Esophagus muscularis mucosa (tissue), 4 donors: ENCODE measurements at regions not wholly inside any gene's neighbourhood (a gene's known extent, or its start where the extent isn't known, plus 50 kb on each side); places are given as distances from the start of the nearest gene placed in this dataset.

Source experiments
- DNase-seq: peaks from one replicate; pipeline ENCODE4 v3.0.0-alpha.2; 2017; ENCODE audit errors: extremely low spot score
- H3K27ac ChIP-seq, 4 donors: fragments of 200-600 bp; sonication (generic); replicated peaks in 1 of 4; 1 replicate in 3 of 4; 2 replicates in 1 of 4; pipeline ENCODE4 v1.5.1; 2016 to 2019; ENCODE audit warnings: mild to moderate bottlenecking in 1 of 4
- H3K27me3 ChIP-seq, 4 donors: fragments of 200-600 bp; sonication (generic); one replicate each; pipeline versions ENCODE4 v1.5.1 to v1.6.0; 2016 to 2019
- H3K36me3 ChIP-seq, 4 donors: fragments of 200-600 bp; sonication (generic); one replicate each; pipeline ENCODE4 v1.5.1; 2016 to 2019
- H3K4me1 ChIP-seq, 4 donors: fragments of 200-600 bp; sonication (generic); one replicate each; pipeline ENCODE4 v1.5.1; 2016 to 2019
- H3K4me3 ChIP-seq, 4 donors: fragments of 200-600 bp; sonication (generic); 1 replicate in 2 of 4; 2 replicates in 2 of 4; pipeline ENCODE4 v1.5.1; 2016 to 2019; ENCODE audit warnings: mild to moderate bottlenecking in 4 of 4, moderate library complexity in 1 of 4
- H3K9me3 ChIP-seq, 4 donors: fragments of 200-600 bp; sonication (generic); 1 replicate in 3 of 4; 2 replicates in 1 of 4; pipeline ENCODE4 v1.5.1; 2016 to 2019
- EP300 ChIP-seq: sonication (generic); formaldehyde crosslinking; IDR thresholded peaks from one replicate; pipeline ENCODE4 v1.6.1; 2017; ENCODE audit warnings: antibody characterized with exemption
- POLR2A ChIP-seq: fragments of 450-650 bp; IDR thresholded peaks from one replicate; pipeline ENCODE4 v1.6.1; 2017; ENCODE audit warnings: antibody characterized with exemption, moderate library complexity, mild to moderate bottlenecking, low read depth
- POLR2AphosphoS5 ChIP-seq, 2 donors: sonication (generic); formaldehyde crosslinking; IDR thresholded peaks; one replicate each; pipeline ENCODE4 v1.6.1; 2017; ENCODE audit warnings: antibody characterized with exemption in 2 of 2
- WGBS: methylation state at CpG from one replicate; pipeline ENCODE4 v1.1.5; 2018; 5-methylcytosine and 5-hydroxymethylcytosine counted together
- intact Hi-C: fragments of 100-400 bp; cut with DNase I; formaldehyde crosslinking; loops from one replicate; pipeline ENCODE4 v1.15.1; 2023
- TF ChIP-seq, protein P1 (sequence below), 3 experiments: fragments of 200-600 bp in 2 of 3; fragments of 450-650 bp in 1 of 3; sonication (generic) in 2 of 3; IDR thresholded peaks; one replicate each; pipeline ENCODE4 v1.5.1; 2017 to 2019; ENCODE audit warnings: antibody characterized with exemption in 3 of 3, mild to moderate bottlenecking in 2 of 3, moderate library complexity in 1 of 3

DNA sequence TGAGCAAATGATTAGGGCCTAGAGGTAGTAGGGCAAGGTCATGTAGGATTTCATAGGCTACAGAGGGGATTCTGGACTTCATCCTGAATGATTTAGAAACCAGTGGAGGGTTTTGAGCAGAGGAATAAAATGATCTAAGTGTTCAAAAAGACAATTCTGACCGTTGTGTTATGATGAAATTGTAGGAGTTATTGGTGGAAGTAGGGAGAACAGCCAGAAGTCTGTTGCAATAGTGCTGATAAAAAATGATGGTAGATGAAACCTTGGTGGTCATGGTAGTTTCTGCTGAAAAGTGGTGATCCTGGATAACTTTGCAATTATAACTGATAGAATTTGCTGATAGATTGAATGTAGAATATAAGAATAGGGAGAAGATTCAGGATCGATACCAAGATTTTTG is 60.2 kb downstream of the MID1IP1 start:
- intact Hi-C loops = no loop called here
- no peak overlapping the region for H3K4me3 ChIP-seq
- 66% methylated on average over 2 of the region's 2 CpGs for WGBS
- no peaks in the 10 kb centered on the region for H3K36me3 ChIP-seq
- no peak for DNase-seq
- peaks cover 0 to 12% (median 7%) of the 10 kb centered on the region in 4 donors for H3K4me1 ChIP-seq
- H3K9me3 ChIP-seq = no peaks in the 10 kb centered on the region
- no peak overlapping the region for H3K27ac ChIP-seq
- no peaks in the 10 kb centered on the region for H3K27me3 ChIP-seq
- TF ChIP-seq, protein P1, sequence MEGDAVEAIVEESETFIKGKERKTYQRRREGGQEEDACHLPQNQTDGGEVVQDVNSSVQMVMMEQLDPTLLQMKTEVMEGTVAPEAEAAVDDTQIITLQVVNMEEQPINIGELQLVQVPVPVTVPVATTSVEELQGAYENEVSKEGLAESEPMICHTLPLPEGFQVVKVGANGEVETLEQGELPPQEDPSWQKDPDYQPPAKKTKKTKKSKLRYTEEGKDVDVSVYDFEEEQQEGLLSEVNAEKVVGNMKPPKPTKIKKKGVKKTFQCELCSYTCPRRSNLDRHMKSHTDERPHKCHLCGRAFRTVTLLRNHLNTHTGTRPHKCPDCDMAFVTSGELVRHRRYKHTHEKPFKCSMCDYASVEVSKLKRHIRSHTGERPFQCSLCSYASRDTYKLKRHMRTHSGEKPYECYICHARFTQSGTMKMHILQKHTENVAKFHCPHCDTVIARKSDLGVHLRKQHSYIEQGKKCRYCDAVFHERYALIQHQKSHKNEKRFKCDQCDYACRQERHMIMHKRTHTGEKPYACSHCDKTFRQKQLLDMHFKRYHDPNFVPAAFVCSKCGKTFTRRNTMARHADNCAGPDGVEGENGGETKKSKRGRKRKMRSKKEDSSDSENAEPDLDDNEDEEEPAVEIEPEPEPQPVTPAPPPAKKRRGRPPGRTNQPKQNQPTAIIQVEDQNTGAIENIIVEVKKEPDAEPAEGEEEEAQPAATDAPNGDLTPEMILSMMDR (IDR thresholded peaks at IDR 0.05) = no peak
- no peak for TF ChIP-seq EP300
- no peak for TF ChIP-seq POLR2AphosphoS5 (IDR thresholded peaks at IDR 0.05)
- TF ChIP-seq POLR2A = no peak

DNA sequence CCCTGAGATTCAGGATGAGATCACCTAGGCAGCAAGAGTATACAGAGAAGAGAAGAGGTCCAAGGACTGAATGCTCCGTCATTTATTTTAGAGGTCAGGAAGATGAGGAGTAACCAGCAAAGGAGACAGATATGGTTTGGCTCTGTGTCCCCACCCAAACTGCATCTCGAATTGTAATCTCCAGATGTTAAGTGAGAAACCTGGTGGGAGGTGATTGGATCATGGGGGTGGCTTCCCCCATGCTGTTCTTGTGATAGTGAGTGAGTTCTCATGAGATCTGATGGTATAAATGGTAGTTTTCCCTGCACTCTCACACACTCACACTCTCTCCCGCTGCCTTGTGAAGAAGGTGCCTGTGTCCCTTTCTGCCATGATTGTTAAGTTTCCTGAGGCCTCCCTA is 60.8 kb downstream of the MID1IP1 start:
- no peak for TF ChIP-seq EP300
- TF ChIP-seq, protein P1 (IDR thresholded peaks at IDR 0.05) = no peak
- no peak for TF ChIP-seq POLR2AphosphoS5 (IDR thresholded peaks at IDR 0.05)
- TF ChIP-seq POLR2A = no peak
- DNase-seq = no peak

DNA sequence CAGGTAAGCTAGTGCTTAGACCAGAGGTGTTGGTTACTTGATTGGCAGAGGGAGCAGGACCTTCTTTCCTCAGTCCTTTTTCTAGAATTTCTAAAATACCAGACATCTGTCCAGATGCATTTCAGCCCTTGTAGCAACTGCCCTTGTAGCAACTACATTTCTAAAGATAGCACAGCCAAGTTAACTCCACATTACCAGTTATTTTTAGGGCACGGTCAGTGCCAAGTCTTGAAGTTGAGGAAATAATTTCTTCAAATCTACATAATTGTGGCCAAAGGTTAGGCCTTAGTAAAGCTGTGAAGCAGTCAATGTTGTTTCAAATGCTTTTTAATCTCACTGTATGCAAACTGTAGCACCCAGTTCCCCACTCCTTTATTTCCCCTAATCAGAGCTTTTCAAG is 62.9 kb downstream of the MID1IP1 start:
- H3K4me3 ChIP-seq = no peak overlapping the region
- no peak overlapping the region for H3K27ac ChIP-seq
- WGBS = 21% methylated on average over 1 of the region's 1 CpG
- peaks cover 0 to 17% (median 7%) of the 10 kb centered on the region in 4 donors for H3K4me1 ChIP-seq
- H3K27me3 ChIP-seq = no peaks in the 10 kb centered on the region
- DNase-seq = no peak
- H3K36me3 ChIP-seq = no peaks in the 10 kb centered on the region
- intact Hi-C loops = no loop called here
- no peak for TF ChIP-seq POLR2A
- no peaks in the 10 kb centered on the region for H3K9me3 ChIP-seq

More for the DNA sequence above, 60.8 kb downstream of the MID1IP1 start:
- H3K27ac ChIP-seq = peak overlapping the region in 1 of 4 donors; percentile 7
- no peaks in the 10 kb centered on the region for H3K36me3 ChIP-seq
- H3K27me3 ChIP-seq = no peaks in the 10 kb centered on the region
- no peak overlapping the region for H3K4me3 ChIP-seq
- 72% methylated on average over 3 of the region's 3 CpGs for WGBS
- H3K4me1 ChIP-seq = peaks cover 0 to 12% (median 7%) of the 10 kb centered on the region in 4 donors
- intact Hi-C loops = no loop called here
- no peaks in the 10 kb centered on the region for H3K9me3 ChIP-seq

DNA sequence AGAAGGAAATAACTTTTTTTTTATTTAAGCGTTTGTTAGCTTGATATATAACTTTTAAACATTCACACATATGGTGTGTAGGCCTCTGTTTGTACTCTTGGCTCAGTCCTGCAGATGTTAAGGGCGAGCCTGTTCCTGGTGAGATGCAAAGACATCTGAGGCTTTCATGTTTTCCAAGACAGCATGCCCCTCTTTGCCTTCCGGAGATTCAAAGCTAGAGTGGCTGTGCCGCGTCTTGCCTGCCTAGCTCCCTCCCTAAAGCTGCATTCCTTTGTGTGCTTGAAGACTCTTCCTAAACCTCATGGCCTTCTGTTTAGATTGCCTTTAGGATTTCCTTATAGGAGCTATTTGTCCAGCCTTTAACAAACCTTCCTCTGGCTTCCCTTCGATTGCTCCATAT is 67.1 kb downstream of the MID1IP1 start:
- no peak overlapping the region for H3K27ac ChIP-seq
- intact Hi-C loops = no loop called here

DNA sequence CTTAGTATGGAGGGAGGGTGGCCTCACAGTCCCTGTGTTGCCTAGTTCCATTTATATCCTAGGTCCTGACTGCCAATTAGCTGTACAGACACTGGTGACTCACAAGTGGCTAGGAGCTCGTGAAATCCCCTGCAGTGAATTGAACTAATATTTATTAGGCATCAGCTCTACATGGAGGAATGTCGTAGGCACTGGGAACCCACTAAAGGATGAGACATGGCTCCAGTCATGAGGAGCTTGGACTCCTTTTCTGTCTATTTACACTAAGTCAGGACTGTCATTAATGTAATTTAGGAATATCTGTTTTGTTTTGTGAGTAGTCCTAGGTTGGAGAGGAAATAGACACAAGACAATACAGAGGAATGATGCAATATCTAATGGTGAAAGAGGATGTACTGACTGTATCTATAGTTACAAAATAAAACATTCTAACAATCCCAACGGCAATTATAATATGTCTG is 67.7 kb downstream of the MID1IP1 start:
- TF ChIP-seq POLR2AphosphoS5 (IDR thresholded peaks at IDR 0.05) (no peak), EP300 (no peak), POLR2A (no peak)
- TF ChIP-seq, protein P1 (IDR thresholded peaks at IDR 0.05) = no peak
- 52% methylated on average over 3 of the region's 3 CpGs for WGBS
- intact Hi-C loops = no loop called here

More for the DNA sequence above, 67.1 kb downstream of the MID1IP1 start:
- Histone ChIP-seq H3K4me3 (no peak overlapping the region), H3K4me1 (peaks cover 0 to 17% (median 7%) of the 10 kb centered on the region in 4 donors), H3K36me3 (no peaks in the 10 kb centered on the region), H3K9me3 (no peaks in the 10 kb centered on the region), H3K27me3 (no peaks in the 10 kb centered on the region)
- 73% methylated on average over 6 of the region's 6 CpGs for WGBS
- no peak for DNase-seq
- TF ChIP-seq, protein P1 (IDR thresholded peaks at IDR 0.05) = no peak
- TF ChIP-seq POLR2AphosphoS5 (IDR thresholded peaks at IDR 0.05) (no peak), EP300 (no peak), POLR2A (no peak)

More for the DNA sequence above, 67.7 kb downstream of the MID1IP1 start:
- no peaks in the 10 kb centered on the region for H3K9me3 ChIP-seq
- no peak overlapping the region for H3K27ac ChIP-seq
- no peaks in the 10 kb centered on the region for H3K36me3 ChIP-seq
- H3K4me1 ChIP-seq = peaks cover 0 to 13% (median 6%) of the 10 kb centered on the region in 4 donors
- H3K4me3 ChIP-seq = no peak overlapping the region
- no peak for DNase-seq
- H3K27me3 ChIP-seq = no peaks in the 10 kb centered on the region
